HG03565 (cell line): ENCODE measurements at regions not wholly inside any gene's neighbourhood (a gene's known extent, or its start where the extent isn't known, plus 50 kb on each side); places are given as distances from the start of the nearest gene placed in this dataset.

ENCODE experiments used
- ATAC-seq: cut with Tn5 transposase; IDR thresholded peaks from one replicate; pipeline ENCODE4 v1.9.1; 2021; ENCODE audit warnings: mild to moderate bottlenecking, moderate library complexity; ENCODE audit not compliant: unreplicated experiment

DNA sequence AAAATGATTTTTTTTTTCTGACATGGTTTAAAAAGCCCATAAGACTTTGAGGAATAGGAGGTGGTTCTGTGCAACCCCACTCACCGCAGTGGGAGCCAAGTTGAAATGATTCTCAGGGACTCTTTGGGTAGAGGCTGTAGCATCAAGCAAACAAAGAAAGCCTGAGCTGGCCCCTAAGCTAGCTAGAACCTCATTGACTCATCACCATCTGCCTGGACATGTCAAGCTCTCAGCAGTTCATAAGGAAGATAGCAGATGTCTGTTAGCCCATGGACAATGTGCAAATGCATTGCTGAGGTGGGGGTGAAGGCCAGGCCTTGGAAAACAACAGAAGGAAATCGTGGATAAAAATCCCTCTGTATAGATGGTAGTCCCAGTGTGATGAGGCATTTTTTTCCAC, 234.8 kb downstream of the NR2F2 start:
- no peak for ATAC-seq

GRCh38 chr15:96574782-96575181, 244.3 kb downstream of the NR2F2 start:
- ATAC-seq = no peak

DNA sequence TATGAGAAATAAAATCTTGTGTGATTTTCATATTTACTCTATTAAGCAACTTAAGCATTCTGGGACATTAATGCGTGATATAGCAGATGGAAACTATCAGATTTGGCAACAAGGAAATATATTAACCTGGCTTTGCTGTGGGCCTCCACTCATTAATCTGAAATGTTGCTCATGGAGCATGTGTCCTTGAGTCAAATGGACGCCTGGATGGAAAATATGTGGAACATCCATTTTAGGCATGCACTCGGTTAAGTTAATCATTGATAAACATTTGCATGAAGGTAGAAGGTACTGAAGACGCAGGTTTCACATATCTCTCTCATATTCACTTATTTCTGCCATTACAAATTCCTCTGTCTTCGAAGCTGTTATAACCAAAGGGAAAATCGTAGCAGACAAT, 246.1 kb downstream of the NR2F2 start:
- no peak for ATAC-seq

GRCh38 chr15:96578393-96578792, 247.9 kb downstream of the NR2F2 start:
- ATAC-seq = no peak

- ATAC-seq = no peak
Measured at GRCh38 chr15:96581371-96581770, 250.9 kb downstream of the NR2F2 start.

- no peak for ATAC-seq
Measured at GRCh38 chr15:96582473-96582872, 252.0 kb downstream of the NR2F2 start.

GRCh38 chr15:96583671-96584070, 253.2 kb downstream of the NR2F2 start:
- ATAC-seq = no peak

- ATAC-seq = no peak
Measured at GRCh38 chr15:96585484-96586386, 255.2 kb downstream of the NR2F2 start.

DNA sequence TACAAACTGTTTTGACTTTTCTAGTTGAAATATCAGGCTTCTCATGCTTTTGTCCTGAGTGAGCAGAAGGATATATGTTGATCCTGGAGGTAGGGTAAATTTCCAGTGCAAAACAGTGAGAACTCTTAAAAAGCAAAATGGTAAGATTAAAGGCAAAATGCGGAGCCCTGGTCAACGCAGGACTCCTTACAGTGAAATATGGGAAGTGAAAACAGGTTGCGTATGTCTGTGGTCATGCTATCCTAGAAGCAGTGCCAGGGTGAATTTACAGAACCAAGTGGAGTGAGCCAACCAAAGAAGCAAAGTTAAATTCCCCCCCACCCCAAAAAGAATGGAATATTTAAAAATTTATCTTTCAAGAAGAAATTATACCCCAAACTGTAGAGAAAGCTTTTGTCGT, 256.4 kb downstream of the NR2F2 start:
- no peak for ATAC-seq

DNA sequence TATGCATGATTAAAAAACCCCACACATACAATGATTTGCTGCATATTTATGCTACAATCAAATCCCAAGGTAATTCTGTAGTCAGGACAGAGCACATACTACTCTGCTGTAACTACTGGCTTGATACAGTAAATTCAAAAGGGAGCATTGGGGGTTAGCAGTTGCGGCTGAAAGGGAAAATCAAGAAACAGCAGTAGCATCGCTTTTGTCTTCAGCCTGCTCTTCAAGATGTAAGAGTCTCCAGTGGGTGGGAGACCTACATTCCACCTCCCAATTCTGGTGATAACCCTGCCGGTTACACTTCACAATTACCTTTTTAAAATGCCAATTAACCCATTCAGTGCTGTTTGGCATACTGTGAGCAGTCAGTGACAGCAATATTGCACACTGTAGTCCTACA, 259.4 kb downstream of the NR2F2 start:
- ATAC-seq = no peak

- ATAC-seq = no peak
Measured at GRCh38 chr15:96593735-96594134, 263.2 kb downstream of the NR2F2 start.

GRCh38 chr15:96595951-96596350, 265.5 kb downstream of the NR2F2 start:
- ATAC-seq = no peak

DNA sequence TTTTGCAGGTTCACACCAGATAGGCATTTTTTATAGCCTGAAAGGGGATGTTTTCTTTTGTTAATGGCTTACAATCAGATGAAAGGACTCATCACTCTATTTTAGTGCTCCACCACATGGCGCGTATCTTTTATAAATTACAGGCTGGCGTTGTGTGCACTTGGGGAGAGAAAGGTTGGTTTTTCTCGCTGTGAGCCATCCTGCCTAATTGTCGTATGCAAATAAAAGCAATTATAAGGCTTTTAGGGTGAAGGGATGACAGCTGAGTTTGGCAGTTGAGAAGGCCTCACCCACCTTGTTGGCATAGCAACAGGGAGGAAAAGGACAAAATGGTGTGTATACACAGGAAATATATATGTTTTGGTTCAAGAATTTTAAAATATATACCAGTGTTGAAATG, 268.0 kb downstream of the NR2F2 start:
- ATAC-seq = no peak

DNA sequence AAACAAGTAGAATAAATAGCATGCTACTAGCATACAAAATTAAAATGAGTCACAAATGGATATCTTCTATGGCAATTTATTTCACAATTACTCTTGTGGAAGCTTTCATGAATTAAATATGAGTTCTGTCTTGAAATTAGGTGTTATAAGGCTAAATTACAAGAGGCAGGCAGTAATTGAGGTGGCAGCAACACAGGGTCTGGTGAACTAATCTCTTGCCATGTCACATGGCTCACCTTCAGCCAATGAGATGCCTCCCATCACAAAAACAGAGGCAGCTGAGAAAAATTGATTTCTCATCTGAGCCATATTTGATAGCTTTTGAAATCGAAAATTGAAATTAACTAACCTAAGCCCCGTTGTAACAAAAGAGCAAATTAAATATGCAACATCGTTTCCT, 268.8 kb downstream of the NR2F2 start:
- ATAC-seq = no peak

GRCh38 chr15:96600350-96600749, 269.9 kb downstream of the NR2F2 start:
- ATAC-seq = no peak

GRCh38 chr15:96606617-96607016, 276.1 kb downstream of the NR2F2 start:
- no peak for ATAC-seq

GRCh38 chr15:96610757-96611156, 280.3 kb downstream of the NR2F2 start:
- ATAC-seq = no peak

DNA sequence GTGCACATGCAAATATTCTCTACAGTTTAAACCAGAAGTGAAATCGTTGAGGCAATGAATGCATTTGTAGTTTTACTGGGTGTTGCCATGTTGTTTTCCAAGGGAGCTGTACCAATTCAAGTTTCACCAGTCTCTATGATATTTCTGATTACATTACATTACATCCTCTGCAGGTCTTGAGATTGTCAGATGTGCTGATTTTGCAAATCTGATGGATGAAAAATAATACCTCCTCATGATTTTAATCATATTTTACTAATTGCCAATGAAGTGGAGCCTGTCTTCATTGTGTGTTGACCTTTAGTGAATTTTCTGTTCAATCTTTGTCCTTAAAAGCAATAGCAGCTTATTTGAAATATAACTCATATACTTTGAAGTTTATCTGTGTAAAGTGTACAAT, 282.4 kb downstream of the NR2F2 start:
- no peak for ATAC-seq

- ATAC-seq = no peak
Measured at GRCh38 chr15:96619174-96619573, 288.7 kb downstream of the NR2F2 start.

DNA sequence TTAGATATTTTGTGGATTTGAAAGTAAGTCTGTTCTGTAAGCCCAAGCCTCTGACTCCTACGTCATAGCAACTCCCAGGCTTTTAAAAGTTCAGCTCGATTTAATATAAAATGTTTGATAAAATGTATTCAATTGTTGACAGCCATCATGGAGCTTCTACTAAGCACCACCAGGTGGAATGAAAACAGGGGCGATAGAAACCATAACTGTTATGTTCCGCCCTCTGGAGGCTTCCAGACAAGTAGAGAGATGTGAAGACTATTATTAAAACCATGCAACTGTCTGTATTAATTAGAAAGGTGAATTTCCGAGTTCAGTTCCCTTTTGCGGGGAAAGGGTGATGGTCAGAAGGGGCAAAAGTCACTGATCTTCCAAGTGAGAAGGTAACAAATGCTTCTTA, 292.2 kb downstream of the NR2F2 start:
- no peak for ATAC-seq

DNA sequence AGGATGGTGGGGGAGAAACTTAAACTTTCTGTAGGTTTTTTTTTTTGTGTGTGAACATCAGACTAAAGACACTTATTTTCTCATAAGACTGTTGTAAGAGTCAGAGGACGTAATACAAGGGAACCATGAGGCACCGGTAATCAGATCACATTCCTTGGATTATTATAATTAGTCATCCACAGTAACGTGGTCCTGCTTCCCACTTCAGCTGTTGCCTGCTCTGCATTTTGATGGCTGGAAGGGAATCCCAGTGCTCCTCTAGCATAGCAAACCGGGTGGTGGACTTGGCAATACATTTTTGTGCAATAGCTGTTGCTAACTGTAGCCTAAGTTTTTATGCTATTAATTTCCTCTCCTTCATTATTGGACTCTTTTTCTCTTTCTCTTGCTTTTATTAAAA, 294.8 kb downstream of the NR2F2 start:
- ATAC-seq = no peak

DNA sequence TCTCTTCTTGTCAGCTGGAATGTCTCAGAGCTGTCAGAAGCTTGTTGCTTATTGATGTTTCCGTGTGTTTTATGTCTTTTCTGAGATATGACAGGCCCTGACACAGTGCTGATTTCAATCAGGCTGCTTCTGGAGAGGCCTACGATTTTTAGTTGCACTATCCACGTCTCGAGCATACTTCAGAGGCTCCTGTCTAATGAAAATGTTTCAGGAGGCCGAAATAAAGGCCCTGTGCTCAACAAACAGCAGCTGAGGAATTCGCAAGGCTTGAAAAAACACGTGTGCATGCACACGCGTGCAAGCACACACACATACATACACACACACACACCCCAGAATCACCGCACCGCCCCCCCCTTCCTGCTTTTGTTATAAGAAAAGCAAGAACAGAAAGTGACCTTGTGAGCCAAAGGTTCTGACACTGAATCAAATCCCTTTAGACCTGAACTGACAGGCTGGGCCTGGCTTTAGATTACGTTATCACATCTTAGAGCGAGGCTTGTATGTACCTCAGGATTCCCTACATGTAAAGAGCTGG, 296.6 kb downstream of the NR2F2 start:
- no peak for ATAC-seq

GRCh38 chr15:96629511-96629910, 299.0 kb downstream of the NR2F2 start:
- no peak for ATAC-seq
